ENCODE measurements at regions not wholly inside any gene's neighbourhood (a gene's known extent, or its start where the extent isn't known, plus 50 kb on each side); places are given as distances from the start of the nearest gene placed in this dataset.

- no peaks in the 10 kb centered on the region for H3K4me1 ChIP-seq
- 47 to 51% methylated on average over 5 of the region's 5 CpGs for WGBS, 2 donors
- no peak for DNase-seq
- H3K27ac ChIP-seq = no peak overlapping the region
- no peaks in the 10 kb centered on the region for H3K36me3 ChIP-seq
- no peaks in the 10 kb centered on the region for H3K27me3 ChIP-seq
- intact Hi-C loops (cut with DNase I) = no loop called here
- no peak for TF ChIP-seq EP300 (IDR thresholded peaks at IDR 0.05)
- TF ChIP-seq CTCF (IDR thresholded peaks at IDR 0.05) = no peak
- H3K4me3 ChIP-seq = no peak overlapping the region
- no peaks in the 10 kb centered on the region for H3K9me3 ChIP-seq
These were observed 1324.4 kb downstream of the GRIK2 start for GRCh38 chr6:102717737-102718456.

- no peak overlapping the region for H3K27ac ChIP-seq
- TF ChIP-seq POLR2A (IDR thresholded peaks at IDR 0.05) (no peak), POLR2AphosphoS5 (IDR thresholded peaks at IDR 0.05) (no peak), EP300 (IDR thresholded peaks at IDR 0.05) (no peak), CTCF (IDR thresholded peaks at IDR 0.05) (no peak)
- H3K9me3 ChIP-seq = no peaks in the 10 kb centered on the region
- no peaks in the 10 kb centered on the region for H3K4me1 ChIP-seq
- no peaks in the 10 kb centered on the region for H3K36me3 ChIP-seq
- no peak overlapping the region for H3K4me3 ChIP-seq
- no peaks in the 10 kb centered on the region for H3K27me3 ChIP-seq
- DNase-seq = no peak
- intact Hi-C loops (cut with DNase I) = no loop called here
- WGBS, 2 donors = 65 to 81% methylated on average over 2 of the region's 2 CpGs
These were observed 1323.7 kb downstream of the GRIK2 start for GRCh38 chr6:102717252-102717651.

- peak; percentile 57 for DNase-seq
- 88 to 94% methylated on average over 8 of the region's 8 CpGs for WGBS, 2 donors
- Histone ChIP-seq H3K4me1 (no peaks in the 10 kb centered on the region), H3K36me3 (no peaks in the 10 kb centered on the region), H3K9me3 (no peaks in the 10 kb centered on the region), H3K27ac (no peak overlapping the region), H3K4me3 (no peak overlapping the region), H3K27me3 (no peaks in the 10 kb centered on the region)
- TF ChIP-seq POLR2AphosphoS5 (IDR thresholded peaks at IDR 0.05) (no peak), EP300 (IDR thresholded peaks at IDR 0.05) (no peak), POLR2A (IDR thresholded peaks at IDR 0.05) (no peak), CTCF (IDR thresholded peaks at IDR 0.05) (no peak)
- intact Hi-C loops (cut with DNase I) = no loop called here
These were observed 1307.5 kb downstream of the GRIK2 start for GRCh38 chr6:102701019-102701418.

GRCh38 chr6:102686461-102686860 is 1293.0 kb downstream of the GRIK2 start:
- TF ChIP-seq POLR2A (IDR thresholded peaks at IDR 0.05) = no peak
- TF ChIP-seq EP300 (IDR thresholded peaks at IDR 0.05) = no peak
- TF ChIP-seq POLR2AphosphoS5 (IDR thresholded peaks at IDR 0.05) = no peak
- TF ChIP-seq CTCF (IDR thresholded peaks at IDR 0.05) = no peak
- no peak overlapping the region for H3K4me3 ChIP-seq
- intact Hi-C loops (cut with DNase I) = no loop called here

GRCh38 chr6:102680413-102680812 is 1286.9 kb downstream of the GRIK2 start:
- no peak for TF ChIP-seq POLR2A (IDR thresholded peaks at IDR 0.05)
- TF ChIP-seq CTCF (IDR thresholded peaks at IDR 0.05) = no peak
- TF ChIP-seq EP300 (IDR thresholded peaks at IDR 0.05) = no peak
- no peak for TF ChIP-seq POLR2AphosphoS5 (IDR thresholded peaks at IDR 0.05)
- no peaks in the 10 kb centered on the region for H3K9me3 ChIP-seq
- no peaks in the 10 kb centered on the region for H3K36me3 ChIP-seq
- no peak for DNase-seq
- no peak overlapping the region for H3K4me3 ChIP-seq
- no peaks in the 10 kb centered on the region for H3K4me1 ChIP-seq
- no peak overlapping the region for H3K27ac ChIP-seq
- no peaks in the 10 kb centered on the region for H3K27me3 ChIP-seq
- 12 to 41% methylated on average over 2 of the region's 2 CpGs for WGBS, 2 donors
- intact Hi-C loops (cut with DNase I) = no loop called here

More at GRCh38 chr6:102686461-102686860, 1293.0 kb downstream of the GRIK2 start:
- WGBS, 2 donors = 25 to 50% methylated on average over 1 of the region's 1 CpG
- no peak overlapping the region for H3K27ac ChIP-seq
- no peaks in the 10 kb centered on the region for H3K4me1 ChIP-seq
- no peaks in the 10 kb centered on the region for H3K27me3 ChIP-seq
- no peaks in the 10 kb centered on the region for H3K9me3 ChIP-seq
- no peaks in the 10 kb centered on the region for H3K36me3 ChIP-seq
- DNase-seq = no peak
